IPS DF 19.7 (cell line): ENCODE measurements at regions not wholly inside any gene's neighbourhood (a gene's known extent, or its start where the extent isn't known, plus 50 kb on each side); places are given as distances from the start of the nearest gene placed in this dataset.

Experiments
- DNase-seq: peaks from one replicate; pipeline ENCODE4 v3.0.0-alpha.2; 2013; ENCODE audit warnings: low read depth, low spot score

DNA sequence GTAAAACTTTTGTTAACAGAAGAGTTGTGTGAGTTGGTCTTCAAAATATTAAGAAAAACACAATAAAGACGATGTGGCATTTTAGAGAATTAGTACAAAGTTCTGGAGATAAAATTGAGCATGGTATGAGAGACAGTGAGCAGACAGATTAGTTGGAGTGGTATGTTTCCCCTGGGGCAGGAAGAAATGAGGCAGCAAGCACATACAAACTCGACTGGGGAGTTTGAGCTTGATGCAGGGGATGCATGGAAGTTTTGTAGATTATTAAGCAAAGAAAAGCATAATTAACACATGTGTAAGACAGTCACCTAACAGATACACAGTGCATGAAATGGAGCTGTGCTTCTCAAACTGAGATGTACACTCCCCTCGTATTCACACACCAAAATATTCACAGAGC, 58.1 kb upstream of the IL2 start:
- DNase-seq: no peak

DNA sequence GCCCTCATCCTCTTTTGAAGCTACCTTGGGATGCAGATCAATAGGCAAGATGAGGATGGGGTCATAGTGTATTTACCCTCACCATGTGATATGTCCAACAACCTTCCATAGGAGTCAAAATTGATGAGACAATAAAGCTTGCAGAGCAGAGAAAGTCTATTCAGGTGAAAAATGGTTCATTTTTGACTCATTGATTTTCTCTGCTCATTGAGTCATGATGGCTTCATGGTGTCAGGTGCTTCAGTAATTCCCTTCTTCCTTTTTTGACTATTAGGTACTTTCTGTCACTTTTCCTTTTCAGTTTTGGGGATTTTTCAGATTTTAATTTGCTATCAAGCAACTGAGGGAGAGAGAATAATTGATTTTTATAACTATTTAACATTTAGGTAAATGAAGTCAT, 55.9 kb upstream of the IL2 start:
- DNase-seq: no peak

DNA sequence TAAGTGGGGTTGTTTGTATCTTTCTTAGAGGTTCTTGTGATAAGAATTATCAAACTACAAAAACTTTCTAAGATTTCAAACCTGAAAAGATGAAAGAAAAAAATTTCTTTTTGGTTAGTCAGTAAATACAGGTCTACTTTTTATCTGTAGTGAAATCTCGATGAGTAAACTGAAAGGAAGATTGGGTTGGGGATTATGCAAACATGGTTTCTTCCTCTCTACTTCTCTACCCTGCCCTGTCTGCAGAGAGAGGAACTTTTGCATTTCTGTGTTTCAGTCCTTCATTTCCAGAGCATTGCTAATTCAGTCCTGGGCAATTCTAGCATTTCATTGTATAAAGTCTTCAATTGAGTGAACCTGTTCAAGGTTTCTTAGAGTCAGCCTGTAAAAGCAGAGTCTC, 51.6 kb upstream of the IL2 start:
- DNase-seq: no peak
